ENCODE measurements at regions not wholly inside any gene's neighbourhood (a gene's known extent, or its start where the extent isn't known, plus 50 kb on each side); places are given as distances from the start of the nearest gene placed in this dataset.
"Not testable (repeated sequence)": the region's sequence is repeated elsewhere in the genome, so short reads cannot be mapped to it uniquely, and the experiment has no call there.

GRCh38 chr5:70510161-70510560 lies 95.0 kb downstream of the GTF2H2C_2 start:
- DNase-seq, result not testable (repeated sequence)

- DNase-seq, result peak; percentile 12
Measured at GRCh38 chr5:70510811-70511210, 95.6 kb downstream of the GTF2H2C_2 start.

Data from retina (tissue), 1 donor.